ENCODE measurements at regions not wholly inside any gene's neighbourhood (a gene's known extent, or its start where the extent isn't known, plus 50 kb on each side); places are given as distances from the start of the nearest gene placed in this dataset.

DNA sequence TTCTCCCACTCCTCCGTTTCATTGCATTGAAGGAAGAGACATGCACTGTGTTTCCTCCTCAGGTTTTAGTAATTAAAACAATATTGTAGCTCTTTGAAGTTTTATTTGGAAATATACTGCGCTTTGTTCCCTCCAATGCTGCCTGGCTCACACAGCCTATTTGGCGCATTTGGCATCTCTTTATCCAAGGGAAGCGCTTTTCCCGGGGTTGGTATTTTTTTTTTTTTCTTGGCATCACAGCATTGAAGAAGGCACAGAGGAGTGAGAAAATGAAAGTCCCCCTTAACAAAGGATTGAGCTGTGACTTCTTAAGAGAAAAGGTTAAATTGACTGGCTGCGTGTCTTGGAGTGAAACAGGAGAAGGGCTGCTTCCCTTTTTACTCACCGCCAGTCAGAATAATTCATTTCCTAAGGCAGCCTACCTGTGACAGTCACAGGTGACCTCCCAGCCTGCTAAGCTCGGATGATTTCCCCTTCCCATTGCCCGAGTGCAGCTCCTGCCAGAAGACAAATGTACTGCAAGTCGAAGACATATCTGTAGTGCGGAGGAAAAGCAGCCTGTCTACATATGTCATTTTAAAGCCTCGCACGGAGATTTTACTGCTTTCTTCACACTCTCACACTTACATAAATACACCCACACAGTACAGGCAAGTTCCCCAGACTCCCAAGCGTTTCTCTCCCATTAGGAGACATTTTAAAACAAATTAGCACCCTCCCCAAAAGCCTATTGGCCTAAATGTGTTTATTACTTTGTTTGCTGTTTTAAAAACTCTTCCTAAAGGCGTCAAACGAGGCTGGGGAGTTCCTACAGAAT lies 665.5 kb upstream of the ZNF608 start:
- TF ChIP-seq, protein P1, sequence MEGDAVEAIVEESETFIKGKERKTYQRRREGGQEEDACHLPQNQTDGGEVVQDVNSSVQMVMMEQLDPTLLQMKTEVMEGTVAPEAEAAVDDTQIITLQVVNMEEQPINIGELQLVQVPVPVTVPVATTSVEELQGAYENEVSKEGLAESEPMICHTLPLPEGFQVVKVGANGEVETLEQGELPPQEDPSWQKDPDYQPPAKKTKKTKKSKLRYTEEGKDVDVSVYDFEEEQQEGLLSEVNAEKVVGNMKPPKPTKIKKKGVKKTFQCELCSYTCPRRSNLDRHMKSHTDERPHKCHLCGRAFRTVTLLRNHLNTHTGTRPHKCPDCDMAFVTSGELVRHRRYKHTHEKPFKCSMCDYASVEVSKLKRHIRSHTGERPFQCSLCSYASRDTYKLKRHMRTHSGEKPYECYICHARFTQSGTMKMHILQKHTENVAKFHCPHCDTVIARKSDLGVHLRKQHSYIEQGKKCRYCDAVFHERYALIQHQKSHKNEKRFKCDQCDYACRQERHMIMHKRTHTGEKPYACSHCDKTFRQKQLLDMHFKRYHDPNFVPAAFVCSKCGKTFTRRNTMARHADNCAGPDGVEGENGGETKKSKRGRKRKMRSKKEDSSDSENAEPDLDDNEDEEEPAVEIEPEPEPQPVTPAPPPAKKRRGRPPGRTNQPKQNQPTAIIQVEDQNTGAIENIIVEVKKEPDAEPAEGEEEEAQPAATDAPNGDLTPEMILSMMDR (IDR thresholded peaks at IDR 0.05): no peak
- H3K36me3 ChIP-seq: no peaks in the 10 kb centered on the region
- H3K9me3 ChIP-seq: no peaks in the 10 kb centered on the region
- DNase-seq: no peak
- H3K27ac ChIP-seq: peak overlapping the region; percentile 63
- ATAC-seq: peak in 1 of 2 donors; percentile 38
- H3K27me3 ChIP-seq (ENCODE audit: low read depth): no peaks in the 10 kb centered on the region
- H3K4me3 ChIP-seq: peak overlapping the region; percentile 12
- peaks cover 37% of the 10 kb centered on the region for H3K4me1 ChIP-seq
- intact Hi-C loops (cut with DNase I): no loop called here

GRCh38 chr5:125412561-125413495 lies 666.4 kb upstream of the ZNF608 start:
- Histone ChIP-seq H3K36me3 (no peaks in the 10 kb centered on the region), H3K27ac (peak overlapping the region; percentile 63), H3K9me3 (no peaks in the 10 kb centered on the region), H3K4me1 (peaks cover 37% of the 10 kb centered on the region), H3K27me3 (ENCODE audit: low read depth) (no peaks in the 10 kb centered on the region), H3K4me3 (peak overlapping the region; percentile 12)
- intact Hi-C loops (cut with DNase I): no loop called here
- ATAC-seq (peak; percentile 87 to 89), DNase-seq (peak; percentile 67)
- TF ChIP-seq, protein P1 (IDR thresholded peaks at IDR 0.05): peak; percentile 39

GRCh38 chr5:125413496-125414274 lies 667.2 kb upstream of the ZNF608 start:
- Histone ChIP-seq H3K27me3 (ENCODE audit: low read depth) (no peaks in the 10 kb centered on the region), H3K4me1 (peaks cover 37% of the 10 kb centered on the region), H3K4me3 (no peak overlapping the region), H3K9me3 (no peaks in the 10 kb centered on the region), H3K27ac (no peak overlapping the region), H3K36me3 (no peaks in the 10 kb centered on the region)
- intact Hi-C loops (cut with DNase I): no loop called here
- TF ChIP-seq, protein P1 (IDR thresholded peaks at IDR 0.05): no peak
- ATAC-seq (no peak), DNase-seq (no peak)

GRCh38 chr5:125415126-125415525 lies 668.7 kb upstream of the ZNF608 start:
- DNase-seq (no peak), ATAC-seq (no peak)
- TF ChIP-seq, protein P1 (IDR thresholded peaks at IDR 0.05): no peak
- no peak overlapping the region for H3K4me3 ChIP-seq
- no peaks in the 10 kb centered on the region for H3K9me3 ChIP-seq
- no peaks in the 10 kb centered on the region for H3K27me3 ChIP-seq (ENCODE audit: low read depth)
- intact Hi-C loops (cut with DNase I): no loop called here
- no peak overlapping the region for H3K27ac ChIP-seq
- H3K36me3 ChIP-seq: no peaks in the 10 kb centered on the region
- peaks cover 33% of the 10 kb centered on the region for H3K4me1 ChIP-seq

GRCh38 chr5:125416055-125416454 lies 669.6 kb upstream of the ZNF608 start:
- intact Hi-C loops (cut with DNase I): no loop called here
- no peak overlapping the region for H3K4me3 ChIP-seq
- ATAC-seq (no peak), DNase-seq (no peak)
- TF ChIP-seq, protein P1 (IDR thresholded peaks at IDR 0.05): no peak
- peaks cover 24% of the 10 kb centered on the region for H3K4me1 ChIP-seq
- H3K27me3 ChIP-seq (ENCODE audit: low read depth): no peaks in the 10 kb centered on the region
- no peak overlapping the region for H3K27ac ChIP-seq
- no peaks in the 10 kb centered on the region for H3K9me3 ChIP-seq
- no peaks in the 10 kb centered on the region for H3K36me3 ChIP-seq
